Colon (tissue), 2 donors: ENCODE measurements at regions not wholly inside any gene's neighbourhood (a gene's known extent, or its start where the extent isn't known, plus 50 kb on each side); places are given as distances from the start of the nearest gene placed in this dataset.
"Not testable (repeated sequence)": the region's sequence is repeated elsewhere in the genome, so short reads cannot be mapped to it uniquely, and the experiment has no call there.

Experiments
- FAIRE-seq: peaks from 2 replicates; lab custom pipeline; 2012; peaks lifted over from hg19 to GRCh38; lab: Jason Lieb, UNC
- donor health status: control.
- donor health status: control.

- not testable (repeated sequence) for FAIRE-seq
Measured at GRCh38 chr17:20633268-20634059, 53.9 kb downstream of the CDRT15L2 start.

GRCh38 chr17:20640147-20640546 lies 60.6 kb downstream of the CDRT15L2 start:
- not testable (repeated sequence) for FAIRE-seq

DNA sequence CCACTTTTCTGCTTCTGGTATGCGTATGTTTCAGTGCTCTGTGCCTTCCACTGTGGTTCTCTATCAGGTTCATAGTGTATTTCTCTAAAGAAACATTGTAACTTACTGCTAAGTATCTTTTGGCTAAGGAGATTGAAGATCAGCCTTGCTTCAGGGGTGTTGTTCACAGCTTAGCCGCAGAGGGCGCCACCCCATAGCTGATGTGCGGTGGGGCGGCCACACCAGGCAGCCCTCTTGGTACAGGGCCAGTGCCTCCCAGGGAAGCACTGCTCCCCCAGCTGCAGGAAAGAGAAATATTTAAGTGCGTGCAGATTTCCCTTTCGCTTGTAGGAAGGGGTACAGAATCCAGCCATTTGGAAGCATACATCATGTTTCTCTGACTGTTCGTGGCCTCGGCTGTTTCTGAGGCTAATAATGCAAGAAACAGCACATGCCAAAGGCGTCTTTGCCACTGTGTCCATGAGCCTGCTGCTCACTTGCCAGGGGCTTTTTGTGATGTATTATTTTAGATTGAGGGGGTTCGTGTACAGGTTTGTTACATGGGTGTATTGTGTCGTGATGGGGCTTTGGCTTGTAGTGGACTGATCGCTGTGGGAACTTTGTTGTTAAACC lies 67.2 kb downstream of the CDRT15L2 start:
- FAIRE-seq: not testable (repeated sequence)

GRCh38 chr17:20649097-20649767 lies 69.7 kb downstream of the CDRT15L2 start:
- not testable (repeated sequence) for FAIRE-seq

DNA sequence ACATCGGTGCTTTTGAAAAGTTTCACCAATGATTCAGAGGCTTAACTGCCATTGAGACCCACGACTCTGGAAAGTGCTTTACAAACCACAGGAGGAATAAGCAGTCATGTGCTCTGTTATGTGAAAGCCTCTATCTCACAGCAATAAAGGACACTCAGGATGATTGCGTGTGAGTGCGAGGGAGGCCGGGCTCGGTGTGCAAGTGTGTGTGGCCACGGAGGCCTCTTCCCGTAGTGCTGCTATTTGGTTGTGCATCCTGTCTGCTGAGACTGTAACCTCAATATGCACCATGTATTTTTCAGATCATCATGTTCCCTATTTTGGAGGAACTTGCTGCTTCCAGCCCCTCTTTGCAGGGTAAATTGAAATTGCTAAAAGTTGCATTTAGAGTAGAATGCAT lies 71.5 kb downstream of the CDRT15L2 start:
- FAIRE-seq: not testable (repeated sequence)

GRCh38 chr17:20651736-20652135 lies 72.2 kb downstream of the CDRT15L2 start:
- FAIRE-seq: not testable (repeated sequence)

DNA sequence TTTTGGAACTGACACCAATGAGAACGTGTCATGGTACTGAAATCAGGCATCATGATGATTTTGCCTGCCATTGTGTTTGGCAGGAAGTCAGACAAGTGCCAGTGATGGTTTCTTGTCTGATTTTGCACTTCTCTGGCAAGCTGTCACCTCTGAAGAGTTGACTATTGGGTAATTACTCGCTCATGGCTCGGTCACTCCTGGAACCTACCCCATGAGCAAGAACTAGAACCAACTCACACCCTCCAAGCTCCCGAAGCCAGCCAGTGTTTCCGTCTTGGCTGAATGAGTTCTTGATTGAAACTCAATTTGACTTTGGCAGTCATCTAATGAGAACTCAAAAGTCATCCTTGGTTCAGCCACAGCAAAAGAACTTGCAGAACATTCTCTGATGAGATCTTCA lies 73.9 kb downstream of the CDRT15L2 start:
- FAIRE-seq: not testable (repeated sequence)

DNA sequence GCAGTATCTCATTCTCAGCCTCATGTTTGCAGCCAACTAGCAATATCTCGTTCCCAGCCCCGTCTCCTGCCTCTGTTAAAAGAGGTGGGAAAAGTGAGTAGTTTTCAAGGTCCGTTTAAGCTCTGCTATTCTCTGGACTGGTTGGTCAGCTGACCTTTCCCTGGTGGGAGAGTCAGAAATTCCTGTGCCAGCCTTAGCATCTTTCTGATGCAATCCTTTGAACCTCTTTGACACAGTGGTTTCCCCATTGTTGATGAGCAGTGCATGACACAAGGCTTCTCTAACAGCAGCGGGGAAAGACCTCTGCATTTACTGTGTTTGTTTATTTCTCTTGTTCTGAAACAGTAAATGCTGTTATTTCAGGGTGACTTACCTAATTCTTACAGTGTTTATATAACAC lies 74.6 kb downstream of the CDRT15L2 start:
- not testable (repeated sequence) for FAIRE-seq

DNA sequence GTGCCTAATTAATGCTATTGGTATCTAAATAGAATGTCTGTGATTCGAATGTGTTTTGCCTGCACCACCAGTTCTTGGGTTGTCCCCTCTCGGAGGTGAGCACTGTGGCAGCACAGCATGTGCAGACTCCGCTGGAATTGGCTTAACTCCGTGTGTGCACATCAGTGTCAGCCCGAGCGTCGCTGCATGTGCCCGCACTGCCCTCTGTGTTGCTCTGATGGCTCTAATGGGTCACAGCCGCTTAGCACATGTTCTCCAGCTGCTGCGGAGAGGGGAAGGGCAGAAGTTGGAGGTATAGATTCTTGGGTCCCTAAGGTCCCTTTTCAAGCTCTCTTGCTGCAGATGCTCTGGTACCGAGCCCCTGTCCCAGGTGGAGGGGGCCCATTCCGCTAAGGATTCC lies 75.1 kb downstream of the CDRT15L2 start:
- not testable (repeated sequence) for FAIRE-seq

DNA sequence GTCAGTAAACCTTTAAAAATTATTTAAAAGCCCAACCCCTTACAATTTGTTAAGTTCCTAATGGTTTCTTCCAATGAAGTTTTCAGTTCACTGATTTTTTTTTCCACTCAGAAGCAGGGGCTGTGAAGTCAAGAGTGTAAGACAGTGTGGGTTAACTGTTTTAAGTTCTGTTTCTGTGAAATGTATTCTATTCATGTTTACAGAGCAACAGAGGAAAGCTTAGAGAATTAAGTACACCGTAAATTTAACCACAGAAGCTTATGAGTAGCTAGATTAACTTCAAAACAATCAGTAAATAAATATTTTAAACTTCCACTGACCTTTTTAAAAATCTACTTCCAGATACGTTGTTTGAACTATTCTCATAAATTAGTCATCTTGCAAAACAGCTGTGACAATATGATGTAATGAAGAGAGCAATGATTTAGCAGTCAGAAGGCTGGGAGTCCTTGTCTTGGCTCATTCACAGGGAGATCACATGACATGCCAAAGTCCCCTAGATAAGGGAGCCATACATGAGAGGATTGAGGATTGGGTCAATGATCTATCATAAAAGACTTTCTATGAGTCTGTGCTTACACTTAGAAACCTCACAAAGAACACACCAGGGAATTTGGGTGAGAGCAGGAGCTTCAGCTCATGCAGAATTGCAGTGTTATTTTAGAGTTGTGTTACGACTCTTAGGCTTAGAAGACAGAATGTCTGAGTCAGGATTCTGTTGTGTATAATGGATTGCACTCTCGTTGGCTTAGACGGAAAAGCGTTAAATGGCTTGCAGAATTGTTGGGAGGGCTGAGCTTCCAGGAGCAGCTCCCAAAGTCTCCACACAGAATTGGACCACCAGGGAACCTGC lies 85.8 kb downstream of the CDRT15L2 start:
- peak; percentile 62 for FAIRE-seq

GRCh38 chr17:20666689-20667088 lies 87.2 kb downstream of the CDRT15L2 start:
- FAIRE-seq: not testable (repeated sequence)

DNA sequence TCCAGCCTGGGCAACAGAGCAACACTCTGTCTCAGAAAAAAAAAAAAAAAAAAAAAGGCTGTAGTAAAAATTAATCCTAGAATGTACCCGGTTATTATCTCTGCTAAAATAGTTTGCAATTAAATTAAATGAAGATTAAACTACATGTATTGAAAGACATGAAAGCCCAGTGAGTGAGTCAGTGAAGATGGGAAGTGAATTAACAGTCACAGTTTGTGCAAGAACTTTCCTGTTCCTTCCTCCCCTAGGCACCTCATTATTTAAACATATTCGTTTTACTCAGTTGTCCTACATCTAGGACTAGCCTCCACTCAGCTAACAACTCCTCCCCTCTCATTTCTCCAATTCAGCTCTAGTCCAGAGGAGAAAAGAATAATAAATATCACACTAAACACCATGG lies 88.2 kb downstream of the CDRT15L2 start:
- FAIRE-seq: not testable (repeated sequence)

GRCh38 chr17:20668316-20668715 lies 88.8 kb downstream of the CDRT15L2 start:
- not testable (repeated sequence) for FAIRE-seq

- not testable (repeated sequence) for FAIRE-seq
Measured at GRCh38 chr17:20668868-20669267, 89.3 kb downstream of the CDRT15L2 start.

- FAIRE-seq: not testable (repeated sequence)
Measured at GRCh38 chr17:20670506-20670905, 91.0 kb downstream of the CDRT15L2 start.

GRCh38 chr17:20674374-20674773 lies 94.8 kb downstream of the CDRT15L2 start:
- not testable (repeated sequence) for FAIRE-seq

DNA sequence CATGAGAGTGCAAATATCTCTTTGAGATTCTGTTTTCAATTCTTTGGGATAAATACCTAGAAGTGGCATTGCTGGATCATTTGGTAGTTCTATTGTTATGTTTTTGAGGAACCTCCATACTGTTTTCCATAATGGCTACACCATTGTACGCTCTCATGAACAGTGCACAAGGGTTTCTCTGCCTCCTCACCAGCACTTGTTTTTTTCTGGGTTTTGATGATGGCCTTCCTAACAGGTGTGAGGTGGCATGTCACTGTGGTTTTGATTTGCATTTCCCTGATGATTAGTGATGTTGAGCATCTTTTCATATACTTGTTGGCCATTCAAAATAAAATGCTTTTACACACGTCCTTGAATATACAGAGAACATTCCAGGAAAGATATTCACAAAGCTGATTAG lies 96.2 kb downstream of the CDRT15L2 start:
- FAIRE-seq: not testable (repeated sequence)

DNA sequence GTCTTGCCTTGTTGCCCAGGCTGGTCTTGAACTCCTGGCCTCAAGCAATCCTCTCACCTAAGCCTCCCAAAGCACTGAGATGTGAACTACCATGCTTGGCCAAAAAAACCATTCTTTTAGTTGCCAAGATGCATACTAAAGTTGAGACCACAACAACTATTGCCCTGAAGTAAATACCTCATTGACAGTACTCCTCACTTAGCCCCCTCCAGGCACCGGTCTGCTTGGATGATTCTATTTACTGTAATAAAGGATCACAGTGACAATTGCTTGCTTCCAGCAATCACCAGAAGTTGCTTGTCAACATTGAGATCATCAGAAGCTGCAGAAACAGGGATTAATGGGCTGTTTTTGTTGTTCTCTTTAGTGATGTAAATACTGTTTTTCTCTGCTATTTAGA lies 97.1 kb downstream of the CDRT15L2 start:
- not testable (repeated sequence) for FAIRE-seq

GRCh38 chr17:20677469-20677868 lies 97.9 kb downstream of the CDRT15L2 start:
- FAIRE-seq: not testable (repeated sequence)

GRCh38 chr17:20678424-20678823 lies 98.9 kb downstream of the CDRT15L2 start:
- FAIRE-seq: not testable (repeated sequence)

- FAIRE-seq: not testable (repeated sequence)
Measured at GRCh38 chr17:20681746-20682722, 102.5 kb downstream of the CDRT15L2 start.
